Smooth muscle cell (in vitro differentiated cells): ENCODE measurements at regions not wholly inside any gene's neighbourhood (a gene's known extent, or its start where the extent isn't known, plus 50 kb on each side); places are given as distances from the start of the nearest gene placed in this dataset.

ENCODE experiments used
- DNase-seq: peaks from one replicate; lab custom pipeline; 2025; ENCODE audit not compliant: unreplicated experiment; lab: John Stamatoyannopoulos, UW
- H2AFZ ChIP-seq: fragments of 200-600 bp; sonication (generic); 2 replicates; pipeline ENCODE4 v1.6.0; 2016; ENCODE audit warnings: antibody characterized with exemption, low read depth, mild to moderate bottlenecking
- H3F3A ChIP-seq: fragments of 200-600 bp; sonication (generic); 2 replicates; pipeline ENCODE4 v1.6.0; 2017; ENCODE audit warnings: antibody characterized with exemption, low read depth
- H3K27ac ChIP-seq: fragments of 200-600 bp; sonication (generic); 2 replicates; pipeline ENCODE4 v1.5.1; 2016; ENCODE audit warnings: low read depth, mild to moderate bottlenecking
- H3K27me3 ChIP-seq: fragments of 200-600 bp; sonication (generic); 2 replicates; pipeline ENCODE4 v1.6.1; 2016; ENCODE audit warnings: low read depth, mild to moderate bottlenecking
- H3K36me3 ChIP-seq: fragments of 200-600 bp; sonication (generic); 2 replicates; pipeline ENCODE4 v1.5.1; 2016; ENCODE audit warnings: low read depth
- H3K4me1 ChIP-seq: fragments of 200-600 bp; sonication (generic); 2 replicates; pipeline ENCODE4 v1.5.1; 2016; ENCODE audit warnings: low read depth
- H3K4me2 ChIP-seq: fragments of 200-600 bp; sonication (generic); 2 replicates; pipeline ENCODE4 v1.6.0; 2016; ENCODE audit warnings: mild to moderate bottlenecking
- H3K4me3 ChIP-seq: fragments of 200-600 bp; sonication (generic); 2 replicates; pipeline ENCODE4 v1.5.1; 2016; ENCODE audit warnings: mild to moderate bottlenecking
- H3K79me2 ChIP-seq: fragments of 200-600 bp; sonication (generic); 2 replicates; pipeline ENCODE4 v1.6.0; 2016; ENCODE audit warnings: low read depth, mild to moderate bottlenecking
- H3K9ac ChIP-seq: fragments of 200-600 bp; sonication (generic); 2 replicates; pipeline ENCODE4 v1.6.0; 2016; ENCODE audit warnings: low read depth
- H3K9me3 ChIP-seq: fragments of 200-600 bp; sonication (generic); replicated peaks from 2 replicates; pipeline ENCODE4 v1.5.1; 2016; ENCODE audit warnings: low read depth
- H4K20me1 ChIP-seq: fragments of 200-600 bp; sonication (generic); 2 replicates; pipeline ENCODE4 v1.6.0; 2016; ENCODE audit warnings: low read depth
- CTCF ChIP-seq: fragments of 200-600 bp; sonication (generic); IDR thresholded peaks from 2 replicates; pipeline ENCODE4 v1.5.1; 2017; ENCODE audit warnings: borderline replicate concordance, mild to moderate bottlenecking, antibody characterized with exemption; ENCODE audit not compliant: insufficient read depth, poor library complexity, severe bottlenecking
- WGBS: methylation state at CpG from one replicate; pipeline ENCODE4 v1.1.7; 2016; ENCODE audit warnings: low lambda C conversion rate; 5-methylcytosine and 5-hydroxymethylcytosine counted together

DNA sequence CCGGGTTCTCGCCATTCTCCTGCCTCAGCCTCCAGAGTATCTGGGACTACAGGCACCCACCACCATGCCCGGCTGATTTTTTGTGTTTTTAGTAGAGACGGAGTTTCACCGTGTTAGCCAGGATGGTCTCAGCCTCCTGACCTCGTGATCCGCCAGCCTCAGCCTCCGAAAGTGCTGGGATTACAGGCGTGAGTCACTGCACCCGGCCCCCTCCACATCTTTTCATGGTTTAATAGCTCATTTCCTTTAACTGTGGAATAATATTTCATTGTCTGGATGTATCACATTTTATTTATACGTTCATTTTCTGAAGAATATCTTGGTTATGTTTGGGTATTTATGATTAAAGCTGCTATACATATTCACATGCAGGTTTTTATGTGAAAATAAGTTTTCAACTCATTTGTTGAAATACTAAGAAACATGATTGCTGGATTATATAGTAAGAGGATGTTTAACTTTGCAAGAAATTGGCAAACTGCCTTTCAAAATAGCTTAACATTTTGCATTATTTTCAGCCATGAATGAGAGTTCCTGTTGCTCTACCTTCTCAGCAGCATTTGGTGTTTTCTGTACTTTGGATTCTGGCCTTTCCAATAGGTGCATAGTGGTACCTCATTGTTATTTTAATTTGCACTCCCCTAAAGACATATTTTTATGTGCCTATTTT, 591.9 kb downstream of the TECRL start:
- H3K4me1 ChIP-seq: no peaks in the 10 kb centered on the region
- WGBS: 81% methylated on average over 11 of the region's 11 CpGs
- no peak overlapping the region for H3K9ac ChIP-seq
- no peak overlapping the region for H3K4me3 ChIP-seq
- no peaks in the 10 kb centered on the region for H3K27me3 ChIP-seq
- no peaks in the 10 kb centered on the region for H3K79me2 ChIP-seq
- no peaks in the 10 kb centered on the region for H3F3A ChIP-seq
- H3K27ac ChIP-seq: no peak overlapping the region
- TF ChIP-seq CTCF: no peak
- no peak for DNase-seq
- H2AFZ ChIP-seq: no peak overlapping the region
- H3K9me3 ChIP-seq: no peaks in the 10 kb centered on the region
- H3K36me3 ChIP-seq: no peaks in the 10 kb centered on the region
- no peak overlapping the region for H3K4me2 ChIP-seq
- H4K20me1 ChIP-seq: no peaks in the 10 kb centered on the region

GRCh38 chr4:63814171-63814964, 594.9 kb downstream of the TECRL start:
- H3K27me3 ChIP-seq: no peaks in the 10 kb centered on the region
- no peak overlapping the region for H3K4me3 ChIP-seq
- WGBS: 98% methylated on average over 4 of the region's 4 CpGs

GRCh38 chr4:63799166-63799565, 610.1 kb downstream of the TECRL start:
- Histone ChIP-seq H3K9me3 (no peaks in the 10 kb centered on the region), H3K36me3 (no peaks in the 10 kb centered on the region), H2AFZ (no peak overlapping the region), H3K4me2 (no peak overlapping the region), H3K9ac (no peak overlapping the region), H3K4me1 (no peaks in the 10 kb centered on the region), H3K27ac (no peak overlapping the region), H3K27me3 (no peaks in the 10 kb centered on the region), H4K20me1 (no peaks in the 10 kb centered on the region), H3F3A (no peaks in the 10 kb centered on the region), H3K4me3 (no peak overlapping the region), H3K79me2 (no peaks in the 10 kb centered on the region)
- 77% methylated on average over 2 of the region's 2 CpGs for WGBS
- DNase-seq: no peak
- no peak for TF ChIP-seq CTCF

More at GRCh38 chr4:63814171-63814964, 594.9 kb downstream of the TECRL start:
- Histone ChIP-seq H4K20me1 (no peaks in the 10 kb centered on the region), H3K79me2 (no peaks in the 10 kb centered on the region), H3K36me3 (no peaks in the 10 kb centered on the region), H3K9ac (no peak overlapping the region), H3K9me3 (no peaks in the 10 kb centered on the region), H3F3A (no peaks in the 10 kb centered on the region), H3K27ac (no peak overlapping the region), H3K4me2 (no peak overlapping the region), H2AFZ (no peak overlapping the region), H3K4me1 (no peaks in the 10 kb centered on the region)
- no peak for TF ChIP-seq CTCF
- DNase-seq: no peak

- H3K79me2 ChIP-seq: no peaks in the 10 kb centered on the region
- DNase-seq: no peak
- WGBS: 75% methylated on average over 2 of the region's 2 CpGs
- no peaks in the 10 kb centered on the region for H4K20me1 ChIP-seq
- TF ChIP-seq CTCF: no peak
- H2AFZ ChIP-seq: no peak overlapping the region
- H3K9me3 ChIP-seq: no peaks in the 10 kb centered on the region
- H3K4me1 ChIP-seq: no peaks in the 10 kb centered on the region
- no peak overlapping the region for H3K4me2 ChIP-seq
- no peak overlapping the region for H3K27ac ChIP-seq
- H3K27me3 ChIP-seq: no peaks in the 10 kb centered on the region
- H3K36me3 ChIP-seq: no peaks in the 10 kb centered on the region
- no peak overlapping the region for H3K9ac ChIP-seq
- no peaks in the 10 kb centered on the region for H3F3A ChIP-seq
- no peak overlapping the region for H3K4me3 ChIP-seq
Measured at GRCh38 chr4:63795301-63795700, 613.9 kb downstream of the TECRL start.
